ENCODE measurements at regions not wholly inside any gene's neighbourhood (a gene's known extent, or its start where the extent isn't known, plus 50 kb on each side); places are given as distances from the start of the nearest gene placed in this dataset.
"Not testable (repeated sequence)": the region's sequence is repeated elsewhere in the genome, so short reads cannot be mapped to it uniquely, and the experiment has no call there.

DNA sequence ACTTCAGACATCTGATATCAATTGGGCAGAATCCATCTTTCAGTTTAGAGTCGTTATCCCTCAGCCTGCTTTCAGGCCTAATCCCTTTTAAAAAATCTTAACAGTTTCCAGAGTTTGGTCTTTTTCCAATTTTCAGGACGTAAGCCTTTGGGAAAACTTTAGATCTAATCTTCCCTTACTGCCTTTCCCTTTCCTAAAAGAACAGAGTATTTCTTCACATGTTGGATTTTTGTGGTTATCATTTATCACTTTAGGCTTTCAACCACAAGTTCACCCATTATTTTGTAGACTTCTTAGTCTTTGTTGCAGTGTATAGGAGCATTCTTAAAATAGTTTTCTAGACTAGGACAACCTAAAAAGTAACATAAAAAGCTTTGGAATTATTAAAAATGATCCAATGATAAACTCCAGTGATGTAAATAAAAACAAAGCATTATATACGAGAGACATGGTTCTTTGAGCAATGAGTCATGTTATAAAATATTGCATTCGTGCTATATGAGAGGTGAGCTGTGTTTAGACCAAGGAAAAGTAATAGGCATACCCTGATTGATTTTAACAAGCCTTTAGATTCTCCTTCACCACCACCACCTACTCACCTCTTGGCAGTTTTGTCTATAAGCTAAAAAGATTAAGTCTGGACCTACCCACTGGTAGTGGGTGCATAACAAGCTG, 90.4 kb upstream of the MCHR2 start:
- no peak for DNase-seq

DNA sequence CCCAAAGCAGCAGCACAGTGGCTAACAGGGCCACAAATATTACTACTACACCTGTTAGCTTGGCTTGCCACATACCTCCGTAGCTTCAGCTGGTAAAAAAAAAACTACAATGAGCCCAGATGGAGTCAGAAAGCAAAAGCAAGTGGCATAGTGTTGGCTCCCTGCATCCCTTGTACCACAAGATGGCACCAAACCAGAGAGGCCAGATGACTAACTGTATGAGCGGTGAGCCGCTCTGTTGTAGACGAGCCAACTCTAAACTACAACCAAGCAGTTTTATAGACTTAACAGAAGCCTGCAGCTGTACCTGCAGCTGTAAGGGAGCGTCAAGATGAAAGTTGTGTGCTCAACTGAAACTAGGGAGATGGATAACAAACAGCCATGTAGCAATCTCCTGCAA, 84.5 kb upstream of the MCHR2 start:
- no peak for DNase-seq

DNA sequence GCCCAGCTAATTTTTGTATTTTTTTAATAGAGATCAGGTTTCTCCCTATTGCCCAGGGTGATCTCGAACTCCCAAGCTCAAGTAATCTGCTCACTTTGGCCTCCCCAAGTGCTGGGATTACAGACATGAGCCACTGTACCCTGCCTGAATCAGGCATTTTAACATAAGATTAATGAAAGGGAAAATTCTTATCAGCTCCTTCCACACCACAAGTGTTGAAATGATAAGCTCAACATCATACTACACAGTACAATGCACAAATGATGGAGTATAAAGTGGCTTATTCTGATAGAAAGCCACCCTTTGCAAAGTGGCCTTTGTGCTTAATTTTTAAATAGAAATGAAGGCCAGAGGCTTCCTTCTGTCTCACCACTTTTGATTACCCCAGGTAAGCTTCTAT, 71.3 kb upstream of the MCHR2 start:
- DNase-seq = no peak

DNA sequence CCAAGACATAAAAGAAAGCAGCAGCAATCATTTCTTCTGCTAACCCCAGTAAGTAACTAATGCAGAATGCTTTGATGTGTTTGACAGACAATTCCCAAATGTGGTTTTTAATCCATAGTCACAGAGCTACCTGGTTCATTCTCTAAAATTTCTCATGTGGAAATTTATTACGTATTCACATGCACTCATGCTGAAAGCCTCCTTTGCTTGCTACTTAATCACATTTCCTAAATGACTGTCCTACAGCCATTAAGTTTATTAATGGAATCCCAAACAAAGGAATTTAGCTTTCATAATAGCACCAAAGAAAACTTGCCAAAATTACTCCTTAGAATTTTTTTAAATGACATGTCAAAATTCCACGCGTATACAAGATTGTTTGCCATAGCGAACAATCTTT, 68.6 kb upstream of the MCHR2 start:
- DNase-seq = no peak

DNA sequence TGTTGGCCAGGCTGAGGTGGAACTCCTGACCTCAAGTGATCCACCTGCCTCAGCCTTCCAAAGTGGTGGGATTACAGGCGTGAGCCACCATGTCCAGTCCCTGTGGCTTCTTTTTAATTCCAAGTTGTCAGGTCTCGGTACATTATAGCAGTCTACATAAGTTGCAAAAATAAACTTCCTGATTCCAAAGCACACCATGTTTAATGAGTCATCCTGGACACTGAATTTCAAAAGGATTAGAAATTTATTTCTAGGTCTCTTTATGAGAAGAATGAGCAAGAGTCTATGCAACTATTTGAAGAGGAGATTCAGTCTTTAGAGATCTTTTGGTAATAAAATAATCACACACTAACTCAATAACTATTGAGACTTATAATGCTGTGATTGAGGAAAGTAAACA, 63.9 kb upstream of the MCHR2 start:
- no peak for DNase-seq

DNA sequence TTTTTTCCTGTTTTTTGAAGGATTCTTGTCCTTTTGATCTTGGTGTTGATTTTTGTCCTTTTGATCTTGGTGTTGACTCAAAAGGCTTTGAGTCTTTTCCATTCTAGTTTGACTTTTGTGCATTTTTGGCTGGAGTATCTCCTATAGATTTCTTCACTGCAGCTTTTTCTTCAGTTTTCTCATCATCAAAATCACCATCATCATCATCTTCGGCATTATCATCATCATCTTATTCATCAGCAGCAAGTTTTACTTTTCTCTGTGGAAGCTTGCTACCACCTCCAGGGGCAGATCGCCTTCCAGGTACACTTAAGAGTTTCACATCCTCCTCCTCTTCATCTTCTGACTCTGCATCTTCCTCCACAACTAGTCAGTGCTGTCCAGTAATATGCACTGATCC, 56.5 kb upstream of the MCHR2 start:
- no peak for DNase-seq

DNA sequence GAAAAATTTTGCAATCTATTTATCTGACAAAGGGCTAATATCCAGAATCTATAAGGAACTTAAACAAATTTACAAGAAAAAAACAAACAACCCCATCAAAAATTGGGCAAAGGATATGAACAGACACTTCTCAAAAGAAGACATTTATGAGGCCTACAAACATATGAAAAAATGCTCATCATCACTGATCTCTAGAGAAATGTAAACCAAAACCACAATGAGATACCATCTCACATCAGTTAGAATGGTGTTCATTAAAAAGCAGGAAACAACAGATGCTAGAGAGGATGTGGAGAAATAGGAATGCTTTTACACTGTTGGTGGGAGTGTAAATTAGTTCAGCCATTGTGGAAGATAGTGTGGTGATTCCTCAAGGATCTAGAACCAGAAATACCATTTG, 49.9 kb upstream of the MCHR2 start:
- not testable (repeated sequence) for DNase-seq

Data from NCI-H774 (cell line).